Fibroblast of peridontal ligament (primary cell): ENCODE measurements at regions not wholly inside any gene's neighbourhood (a gene's known extent, or its start where the extent isn't known, plus 50 kb on each side); places are given as distances from the start of the nearest gene placed in this dataset.

Experiments
- DNase-seq: peaks from one replicate; pipeline ENCODE4 v3.0.0-alpha.2; 2010; ENCODE audit errors: extremely low read depth

DNA sequence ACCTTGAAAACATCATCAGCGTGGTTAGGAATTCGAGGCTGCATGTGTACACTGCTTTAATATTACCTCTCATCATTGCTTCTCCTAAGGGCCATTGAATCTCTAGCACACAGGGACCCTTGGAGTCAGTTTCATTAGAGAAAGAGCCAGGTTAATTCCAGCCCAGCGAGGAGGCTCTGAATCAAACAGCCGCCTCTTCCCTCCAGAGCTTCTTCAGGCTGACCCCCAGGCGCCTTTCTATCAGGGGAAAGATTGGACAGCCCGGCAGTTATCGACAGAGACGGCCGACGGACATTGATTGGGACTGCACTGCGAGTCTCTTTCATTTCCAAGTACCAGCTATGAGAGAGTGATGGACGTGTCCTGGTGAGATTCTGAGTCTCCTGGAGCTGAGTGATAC lies 159.2 kb downstream of the ANKRD60 start:
- no peak for DNase-seq

DNA sequence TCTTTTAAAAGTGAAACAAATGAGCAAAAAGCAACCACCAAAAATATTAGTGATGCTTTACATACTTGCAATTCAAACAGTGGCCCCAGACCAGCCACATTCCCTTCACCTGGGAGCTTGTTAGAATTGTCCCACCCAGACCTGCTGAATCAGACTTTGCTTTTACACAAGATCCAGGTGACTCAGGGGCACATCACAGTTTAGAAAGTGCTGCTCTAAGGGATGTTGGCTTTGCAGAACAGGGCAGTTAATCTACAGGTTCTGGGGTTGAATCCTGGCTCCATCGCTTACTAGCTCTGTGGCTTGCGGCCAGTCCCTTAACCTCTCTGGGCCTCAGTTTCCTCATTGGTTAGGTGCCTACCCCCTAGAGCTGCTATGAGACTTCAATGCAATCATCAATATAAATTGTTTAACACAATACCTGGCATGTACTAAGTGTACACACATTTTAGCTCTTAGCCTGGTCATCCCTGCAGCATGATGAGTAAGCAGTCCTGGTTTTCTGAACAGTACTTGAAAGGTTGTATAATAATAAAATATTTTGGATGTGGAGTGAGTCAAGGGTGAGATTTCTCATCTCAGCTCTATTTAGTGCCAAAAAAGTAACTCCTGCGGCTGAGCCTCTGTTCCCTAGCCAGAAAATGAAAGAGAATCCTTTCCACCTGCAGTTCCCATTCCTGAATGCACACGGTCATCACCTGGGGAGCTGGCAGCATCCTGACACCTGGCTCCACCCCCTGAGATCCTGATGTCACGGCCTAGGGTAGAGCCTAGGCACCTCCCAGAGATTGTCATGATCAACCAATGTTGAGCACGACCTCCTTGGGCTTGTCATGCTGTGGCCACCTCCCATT lies 162.7 kb downstream of the ANKRD60 start:
- DNase-seq: peak; percentile 47

DNA sequence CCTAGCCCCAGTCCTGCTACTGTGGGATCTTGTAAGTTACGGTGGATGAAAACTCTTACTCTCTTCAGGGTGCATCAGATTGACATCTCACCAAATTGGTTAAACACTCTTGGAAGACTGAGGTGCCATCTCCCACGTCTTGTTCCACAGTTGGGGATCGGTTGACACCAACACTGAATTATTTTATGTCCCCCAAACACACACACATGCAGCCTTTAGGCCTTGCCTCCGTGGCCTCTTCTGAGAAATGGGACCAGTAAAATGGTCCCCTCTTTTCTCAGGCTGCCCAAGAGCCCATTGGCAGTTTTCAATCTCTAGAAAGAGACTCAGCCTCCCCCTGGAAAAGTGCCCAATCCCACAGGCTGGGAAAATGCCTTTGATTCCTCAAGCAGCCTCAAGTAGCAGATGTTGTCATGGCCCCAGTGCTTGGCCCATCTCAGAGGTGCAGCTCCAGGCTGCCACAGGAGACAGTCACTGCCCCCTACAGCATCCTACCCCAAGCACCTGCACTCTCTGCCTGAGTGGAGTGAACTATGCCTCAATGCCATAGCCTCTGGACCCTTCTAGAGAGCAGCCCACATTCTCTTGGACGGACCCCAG lies 163.9 kb downstream of the ANKRD60 start:
- no peak for DNase-seq

DNA sequence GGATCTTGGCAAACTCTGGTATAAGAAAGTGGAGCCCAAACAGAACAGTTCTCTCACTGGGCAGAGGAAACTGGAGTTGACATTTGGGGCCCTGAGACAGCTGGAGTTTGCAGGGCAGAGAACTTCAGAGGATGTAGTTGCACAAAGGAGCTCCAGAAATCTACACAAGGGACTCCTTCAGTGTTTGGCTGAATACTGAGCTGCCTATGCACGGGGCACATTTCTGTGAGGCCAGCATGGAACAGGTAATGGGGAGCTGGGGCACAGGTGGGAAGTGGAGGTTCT lies 169.3 kb downstream of the ANKRD60 start:
- DNase-seq: no peak

DNA sequence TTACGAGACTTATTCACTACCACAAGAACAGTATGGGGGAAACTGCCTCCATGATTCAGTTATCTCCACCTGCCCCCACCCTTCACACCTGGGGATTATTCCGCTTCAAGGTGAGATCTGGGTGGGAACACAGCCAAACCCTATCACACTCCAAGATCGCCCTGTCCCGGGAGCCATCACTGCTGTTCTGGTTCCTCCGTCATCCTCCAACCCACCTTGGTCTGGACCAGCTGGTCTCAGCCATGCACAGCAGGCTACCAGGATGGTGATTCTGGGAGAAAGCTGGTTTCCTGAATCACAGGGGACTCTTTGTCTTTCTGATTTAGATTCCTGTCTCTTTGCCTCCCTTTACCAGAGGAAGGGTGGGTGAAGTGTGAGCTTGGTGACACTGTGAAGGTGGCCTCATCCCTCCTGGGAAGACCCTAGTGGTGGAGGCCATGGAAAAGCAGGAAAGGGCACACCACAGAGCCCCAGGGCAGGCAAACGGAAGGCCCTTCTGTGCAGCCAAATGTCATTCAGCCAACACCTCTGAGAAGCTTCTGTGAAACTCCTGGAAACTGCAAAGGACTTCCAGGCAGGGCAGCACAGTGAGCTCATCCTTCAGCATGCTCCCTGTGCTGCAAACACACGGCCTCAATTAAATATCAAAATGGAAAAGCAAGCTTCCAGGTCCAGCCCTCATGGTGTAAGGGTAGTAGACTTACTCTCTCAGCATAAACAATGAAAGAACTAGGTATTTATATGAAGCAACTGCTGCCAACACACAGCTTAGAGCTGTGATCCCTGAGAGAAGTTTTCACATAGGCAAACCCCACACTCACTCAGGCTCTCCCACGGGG lies 169.8 kb downstream of the ANKRD60 start:
- DNase-seq: peak; percentile 56

DNA sequence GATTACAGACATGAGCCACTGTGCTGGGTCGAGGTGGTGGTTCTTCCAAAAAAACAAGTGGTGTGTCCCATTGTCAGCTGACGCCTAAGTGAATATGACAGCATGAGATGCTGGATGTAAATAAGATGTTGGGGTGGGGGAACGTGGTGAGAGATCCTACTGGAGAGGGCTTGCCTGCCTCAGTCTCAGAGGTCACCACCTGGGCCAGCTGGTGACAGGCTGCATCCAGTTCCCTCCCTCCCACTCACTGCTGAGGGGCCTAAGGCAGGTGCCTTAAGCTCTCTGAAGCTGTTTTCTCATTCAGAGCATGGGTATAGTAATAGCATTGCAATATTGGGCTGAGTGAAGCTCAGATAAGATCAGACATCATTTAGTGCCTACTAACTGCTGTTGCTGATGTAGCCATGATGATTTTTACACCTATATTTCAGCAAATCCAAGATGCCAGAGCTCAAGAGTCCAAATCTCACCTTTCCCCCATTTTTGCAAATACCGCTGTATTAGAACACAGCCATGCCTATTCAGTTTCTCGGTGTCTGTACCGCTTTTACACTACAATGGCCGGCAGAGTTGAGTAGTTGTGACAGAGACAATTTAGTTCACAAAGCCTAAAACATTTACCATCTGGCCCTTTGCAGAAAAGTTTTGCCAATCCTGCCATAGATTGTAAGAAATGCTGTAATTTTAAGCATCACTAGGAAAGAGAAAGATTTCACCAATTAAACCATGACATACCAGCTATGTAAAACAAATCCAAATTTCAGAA lies 171.3 kb downstream of the ANKRD60 start:
- no peak for DNase-seq

DNA sequence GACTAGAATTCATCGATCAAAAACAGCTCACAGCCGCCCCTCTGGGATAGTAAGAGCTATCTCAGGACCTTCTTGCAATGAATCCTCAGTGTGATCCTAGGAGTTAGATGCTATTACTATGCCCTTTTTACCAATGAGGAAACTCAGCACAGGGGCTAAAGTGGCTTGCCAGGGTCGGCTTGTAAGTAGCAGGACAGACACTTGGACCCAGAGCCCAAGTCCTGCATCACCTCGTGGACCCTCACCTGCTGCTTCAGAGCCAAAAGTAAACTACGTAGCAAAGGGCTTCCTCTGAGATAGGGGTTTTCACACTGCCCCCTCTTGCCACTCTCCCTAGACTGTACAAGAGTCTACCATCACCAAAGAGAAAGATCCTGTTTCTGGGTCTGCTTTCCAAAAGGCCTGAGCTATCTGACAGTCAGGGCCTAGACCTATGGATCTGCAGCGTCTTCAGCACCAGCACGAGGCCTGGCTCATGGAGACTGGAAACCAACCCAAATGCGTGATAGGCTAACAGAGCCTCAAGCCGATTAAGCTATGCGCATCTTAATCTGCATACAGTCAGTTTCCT lies 172.3 kb downstream of the ANKRD60 start:
- DNase-seq: no peak

DNA sequence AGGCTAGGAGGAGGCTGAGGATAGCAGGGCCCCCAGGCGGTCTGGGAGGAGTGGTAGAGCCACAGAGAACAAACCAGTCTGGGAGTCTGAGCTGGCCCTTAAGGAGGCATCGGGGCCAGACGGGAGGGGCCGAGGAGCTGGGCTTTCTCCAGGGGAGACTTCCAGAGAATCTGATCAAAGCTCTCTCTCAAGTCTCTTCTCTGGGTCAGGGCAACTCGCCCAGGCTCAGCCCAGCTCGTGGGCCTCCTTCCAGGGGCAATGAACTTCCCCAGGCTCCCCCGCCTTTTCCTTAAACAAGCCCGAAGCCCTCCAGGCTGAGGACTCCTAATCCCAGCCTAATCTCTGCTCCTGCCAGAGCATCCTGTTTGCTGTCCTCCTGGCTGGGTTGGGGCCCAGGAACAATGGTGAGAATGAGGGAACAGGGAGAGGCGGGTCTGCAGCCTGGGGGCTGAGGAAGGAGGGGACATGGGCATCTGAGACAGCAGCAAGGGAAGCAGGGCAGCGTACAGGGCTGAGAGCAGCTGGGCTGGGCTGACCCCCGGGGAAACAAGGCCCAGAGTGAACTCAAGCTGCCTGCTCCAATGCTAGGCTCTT lies 173.6 kb downstream of the ANKRD60 start:
- no peak for DNase-seq

DNA sequence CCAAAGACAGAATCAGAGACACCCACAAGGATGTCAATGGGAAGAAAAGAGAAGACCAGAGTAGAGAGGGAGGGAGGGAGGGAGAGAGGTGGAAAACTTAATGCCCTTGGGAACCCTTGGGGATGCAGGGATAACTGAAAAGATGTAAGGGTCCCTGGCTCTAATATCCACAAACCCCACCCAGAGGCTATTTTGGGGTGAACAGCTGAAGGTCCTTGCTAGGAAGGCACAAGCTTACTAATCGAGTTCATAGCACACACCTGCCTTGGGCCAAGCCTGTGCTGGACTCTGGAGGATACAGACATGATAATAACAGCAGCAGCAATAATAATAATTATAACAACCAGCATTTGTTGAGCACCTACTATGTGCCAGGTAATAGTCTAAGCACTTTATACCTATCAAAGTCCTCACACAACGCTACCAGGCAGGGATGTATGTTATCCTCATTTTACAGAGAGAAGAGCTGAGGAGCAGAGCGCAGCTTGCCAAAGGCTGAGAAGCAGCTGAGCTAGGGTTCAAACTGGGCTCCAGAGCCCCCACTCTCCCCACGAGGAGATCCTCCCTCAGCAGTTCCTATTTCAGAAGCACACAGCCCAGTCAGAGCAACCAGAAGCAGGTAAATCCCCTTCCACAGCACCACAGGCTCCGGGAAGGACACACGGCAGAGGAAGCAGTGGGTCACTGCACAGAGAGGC lies 174.2 kb downstream of the ANKRD60 start:
- no peak for DNase-seq

DNA sequence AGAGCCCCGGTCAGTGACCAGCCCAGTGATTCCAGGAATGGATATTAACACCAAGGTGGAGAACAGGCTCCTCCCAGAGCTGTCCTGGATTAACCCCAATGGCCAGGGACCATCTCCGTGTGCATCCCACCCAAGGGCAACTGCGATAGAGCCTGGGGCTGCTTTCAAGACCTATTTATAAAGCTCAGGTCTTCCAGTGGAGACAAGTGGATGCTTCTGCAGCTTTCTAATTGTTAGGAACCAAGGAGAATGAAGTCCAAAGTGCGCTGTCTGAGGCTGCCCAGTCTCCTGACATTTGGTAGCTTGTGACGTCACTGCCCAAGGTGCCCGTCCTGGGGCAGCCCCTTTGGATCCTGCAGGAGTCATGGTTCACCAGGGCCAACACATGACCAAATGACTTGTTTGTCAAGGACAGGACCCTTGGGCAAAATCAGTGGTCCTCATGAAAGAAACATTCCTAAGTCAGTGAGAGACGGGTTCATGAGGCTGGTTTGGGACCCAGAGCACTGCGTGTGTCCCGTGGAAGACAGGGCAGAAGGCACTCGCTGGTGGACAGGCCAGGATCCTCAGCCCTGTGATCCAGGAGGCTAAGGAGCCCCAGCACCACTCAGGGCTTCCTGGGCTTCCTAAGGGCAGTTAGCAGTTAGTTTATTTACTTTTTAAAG lies 174.9 kb downstream of the ANKRD60 start:
- no peak for DNase-seq

DNA sequence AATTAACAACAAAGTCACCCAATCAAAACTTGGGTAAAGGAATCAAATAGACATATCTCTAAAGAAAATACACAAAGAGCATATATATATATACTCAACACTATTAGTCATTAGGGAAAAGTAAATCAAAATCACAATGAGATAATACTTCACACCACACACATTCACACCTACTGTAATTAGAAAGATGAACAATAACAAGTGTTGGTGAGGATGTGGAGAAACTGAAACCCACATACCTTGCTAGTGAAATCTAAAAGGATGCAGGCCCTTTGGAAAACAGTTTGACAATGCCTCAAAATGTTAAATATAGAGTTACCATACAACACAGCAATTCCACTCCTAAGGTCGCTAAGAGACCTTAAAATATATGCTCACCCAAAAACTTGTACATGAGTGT lies 177.1 kb downstream of the ANKRD60 start:
- DNase-seq: no peak

DNA sequence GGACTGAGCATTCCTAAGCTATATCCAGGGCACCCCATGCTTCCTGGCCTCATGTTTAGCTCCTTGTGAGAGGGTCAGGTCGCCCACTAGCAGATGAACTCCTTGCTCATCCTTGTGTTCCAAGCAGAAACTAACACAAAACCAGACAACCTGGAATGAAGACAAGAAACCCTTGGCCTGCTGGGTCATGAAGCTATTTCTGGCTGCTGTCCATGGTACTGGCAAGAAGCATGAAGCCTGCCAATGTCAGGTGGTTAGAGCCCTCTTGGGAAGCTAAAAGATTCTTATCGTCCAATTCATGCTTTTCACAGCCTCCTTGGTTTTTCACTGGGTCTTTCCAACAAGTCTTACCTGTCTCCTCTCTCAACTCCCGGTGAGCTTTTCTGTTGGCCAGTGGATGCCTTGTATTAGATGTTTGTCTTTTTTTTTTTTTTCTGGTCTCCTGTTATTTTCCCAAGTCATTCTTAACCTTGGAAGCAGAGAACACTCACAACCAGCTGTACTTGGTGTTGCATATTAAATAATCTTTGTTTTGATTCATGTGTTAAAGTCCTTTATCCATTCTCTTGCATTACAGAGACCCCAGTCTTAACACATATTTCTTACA lies 180.3 kb downstream of the ANKRD60 start:
- peak; percentile 71 for DNase-seq

DNA sequence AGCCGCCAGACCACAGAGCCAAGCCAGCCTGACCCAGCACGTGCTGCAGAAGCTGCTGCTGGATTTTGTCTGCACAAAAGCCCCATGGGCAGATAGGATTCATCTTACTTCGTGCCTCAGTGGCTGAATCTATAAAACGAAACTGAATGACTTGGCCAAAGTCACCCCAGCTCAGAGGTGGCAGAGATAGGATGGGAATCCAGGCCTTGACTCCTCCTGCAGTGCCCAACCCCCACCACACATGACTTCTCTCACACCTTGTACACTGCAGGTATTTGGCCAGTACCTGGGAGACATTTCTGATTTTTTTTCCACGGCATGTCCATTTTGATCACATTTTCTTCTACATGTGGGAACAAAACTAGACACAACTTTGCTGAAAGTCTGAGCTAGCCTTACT lies 182.1 kb downstream of the ANKRD60 start:
- DNase-seq: no peak

DNA sequence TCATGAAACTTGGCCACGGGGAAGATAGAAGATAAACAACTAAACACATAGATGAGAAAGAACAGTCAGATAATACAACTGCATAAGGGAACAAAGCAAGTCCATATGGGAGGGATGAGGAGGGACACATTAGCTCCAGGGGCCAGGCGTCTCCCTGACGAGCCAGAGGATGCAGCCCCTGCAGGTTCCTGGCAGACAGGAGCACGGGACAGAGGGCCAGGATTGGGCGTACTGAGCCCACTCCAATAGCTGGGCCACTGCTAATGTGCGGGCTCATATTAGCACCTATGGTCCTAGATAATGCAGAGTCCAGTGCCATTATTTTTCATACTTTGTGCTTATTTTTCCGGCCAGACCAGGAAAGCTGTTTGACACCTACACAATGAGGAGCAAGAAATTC lies 182.9 kb downstream of the ANKRD60 start:
- DNase-seq: no peak

DNA sequence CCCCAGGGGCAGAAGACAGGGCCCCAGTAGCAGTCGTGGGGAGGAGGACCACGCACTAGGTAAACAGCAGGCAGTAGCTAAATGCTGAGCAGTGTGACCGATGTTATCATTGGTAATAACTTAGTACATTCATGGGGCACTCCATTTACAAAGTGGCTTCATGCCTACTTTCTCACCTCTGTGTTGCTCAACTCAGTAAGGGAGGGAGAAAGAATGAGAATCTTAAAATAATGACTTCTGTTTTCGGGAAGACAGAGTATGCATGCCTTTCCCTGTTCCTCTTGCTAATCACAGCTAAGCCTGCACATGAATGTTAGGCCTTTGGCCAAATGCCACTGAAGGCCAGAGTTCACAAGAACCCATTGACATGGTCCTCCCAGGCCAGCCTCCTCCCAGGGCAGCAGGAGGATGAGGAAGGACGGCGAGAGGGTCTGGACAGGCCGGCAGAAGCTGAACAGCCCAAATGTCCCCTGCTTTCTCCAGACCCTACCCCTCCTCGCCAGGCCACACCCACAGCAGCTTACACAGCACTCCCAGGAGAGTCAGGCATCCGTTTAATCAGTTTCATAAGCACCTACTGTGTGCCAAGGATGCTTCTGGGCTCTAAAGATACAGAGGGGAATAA lies 183.4 kb downstream of the ANKRD60 start:
- DNase-seq: no peak

DNA sequence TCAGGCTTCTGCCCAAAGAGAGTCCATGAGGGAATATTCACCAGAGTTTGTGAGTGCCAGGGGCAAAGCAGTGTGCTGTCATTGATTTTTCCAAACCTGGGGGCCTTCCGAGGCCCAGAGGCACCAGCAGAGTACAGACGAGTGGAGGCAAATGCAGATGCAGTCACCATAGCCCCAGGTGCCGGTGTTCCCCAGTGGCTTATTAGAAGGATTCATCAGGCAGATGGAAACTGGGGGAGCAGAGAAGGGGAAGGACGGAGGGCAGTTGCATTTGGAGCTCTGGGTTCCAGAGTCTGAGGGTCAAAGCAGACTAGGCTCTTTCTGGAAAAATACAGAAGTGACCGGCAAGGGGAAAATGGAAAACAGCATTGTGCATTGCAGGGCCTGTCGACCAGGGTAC lies 184.2 kb downstream of the ANKRD60 start:
- DNase-seq: no peak

DNA sequence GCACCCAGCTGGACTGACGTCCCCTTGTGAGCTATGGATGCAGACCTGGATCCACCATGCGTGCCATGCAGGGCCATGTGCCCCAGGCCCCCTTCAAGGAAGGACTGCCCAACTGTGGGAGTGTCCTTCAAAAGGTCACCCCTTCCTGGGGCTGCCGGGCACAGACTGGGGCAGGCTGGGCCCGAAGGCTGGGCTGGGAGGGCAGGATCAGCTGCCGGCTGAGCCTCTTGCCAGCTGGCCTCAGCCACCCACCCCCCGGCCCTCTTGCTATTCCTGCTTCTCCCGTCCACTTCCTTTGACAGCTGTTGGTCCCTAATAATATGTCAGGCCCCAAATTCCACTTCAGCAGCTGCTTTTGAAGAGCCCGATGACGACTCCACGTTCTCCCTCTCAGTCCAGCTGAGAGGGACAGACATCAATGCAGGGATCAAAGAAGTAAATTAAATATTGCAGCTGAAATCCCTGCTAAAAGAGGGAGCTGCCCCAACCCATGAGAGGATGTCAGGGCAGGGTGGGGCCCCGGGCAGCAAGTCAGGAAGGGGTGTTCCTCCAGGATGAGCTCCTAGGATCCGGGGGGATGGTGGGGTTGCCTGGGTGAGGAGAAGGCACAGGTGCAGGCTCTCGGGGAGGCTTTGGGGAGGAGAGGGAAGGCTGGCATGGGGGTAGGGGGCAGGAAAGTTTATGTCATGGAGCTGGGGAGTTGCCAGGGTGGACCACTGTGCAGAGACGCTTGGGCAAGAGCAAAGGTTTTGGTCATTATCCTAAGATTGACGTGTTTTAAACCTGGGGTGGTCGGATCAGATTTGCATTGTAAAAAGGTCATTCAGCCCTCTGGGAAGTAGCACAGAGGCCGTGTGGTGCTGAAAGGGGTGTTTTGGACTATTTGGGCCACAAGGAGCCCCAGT lies 185.0 kb downstream of the ANKRD60 start:
- DNase-seq: no peak

DNA sequence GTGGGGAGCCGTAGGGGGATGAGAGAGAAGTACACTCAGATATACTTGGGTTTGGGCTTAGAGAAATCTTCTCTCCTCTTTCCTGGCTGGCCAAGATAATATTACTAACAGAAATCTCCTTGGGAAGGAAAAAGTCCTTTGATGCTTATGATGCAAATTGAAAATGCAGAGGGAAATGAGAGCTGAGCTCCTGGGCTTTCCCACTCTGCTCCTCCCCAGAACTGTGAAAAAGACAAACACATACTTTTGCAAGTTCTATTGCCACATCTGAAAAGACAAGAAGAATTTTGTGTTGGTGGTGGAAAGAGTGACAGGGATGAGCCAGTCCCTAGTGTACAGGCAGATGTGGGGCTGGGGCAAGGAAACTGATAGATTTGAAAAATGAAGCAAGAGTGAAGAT lies 185.9 kb downstream of the ANKRD60 start:
- DNase-seq: no peak
